ENCODE measurements at regions not wholly inside any gene's neighbourhood (a gene's known extent, or its start where the extent isn't known, plus 50 kb on each side); places are given as distances from the start of the nearest gene placed in this dataset.

DNA sequence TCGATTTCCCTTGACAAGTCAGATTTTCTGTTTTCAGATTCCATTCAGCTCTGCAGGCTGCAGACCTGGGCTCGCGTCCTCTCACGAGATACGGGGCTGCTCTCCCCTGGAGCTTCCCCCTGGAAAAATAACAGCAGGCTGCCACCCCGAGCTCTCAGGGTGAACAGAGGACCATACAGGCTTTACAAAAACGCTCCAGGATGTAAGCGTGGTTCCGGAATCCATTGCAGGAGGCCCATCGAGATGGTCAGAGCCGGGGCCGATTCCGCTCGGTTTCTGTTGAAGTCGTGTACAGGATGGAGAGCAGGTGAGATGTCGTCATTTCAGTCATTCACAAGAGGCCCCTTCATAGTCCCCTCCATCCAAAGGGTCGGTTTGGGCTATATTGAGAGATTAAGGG, 297.7 kb upstream of the IRX4 start:
- no peak for DNase-seq

DNA sequence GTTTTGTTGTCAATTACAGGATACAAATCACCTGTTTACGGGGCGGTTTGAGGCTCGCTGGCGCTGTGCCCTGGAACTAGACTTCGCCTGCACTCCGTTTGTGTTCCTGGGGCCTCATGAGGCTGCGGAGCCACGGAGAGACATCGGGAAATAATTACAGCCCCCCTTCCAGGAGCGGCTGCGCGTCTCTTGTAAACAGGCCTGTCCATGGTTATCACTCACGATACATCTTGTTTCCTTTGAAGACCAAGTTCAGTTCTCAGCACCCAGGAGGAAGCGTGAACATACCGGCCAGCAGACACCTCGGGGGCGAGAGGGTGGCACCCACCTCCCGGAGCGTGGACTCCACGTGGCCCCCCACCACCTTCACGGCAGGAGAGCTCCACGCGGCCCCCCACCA, 297.1 kb upstream of the IRX4 start:
- DNase-seq: no peak

DNA sequence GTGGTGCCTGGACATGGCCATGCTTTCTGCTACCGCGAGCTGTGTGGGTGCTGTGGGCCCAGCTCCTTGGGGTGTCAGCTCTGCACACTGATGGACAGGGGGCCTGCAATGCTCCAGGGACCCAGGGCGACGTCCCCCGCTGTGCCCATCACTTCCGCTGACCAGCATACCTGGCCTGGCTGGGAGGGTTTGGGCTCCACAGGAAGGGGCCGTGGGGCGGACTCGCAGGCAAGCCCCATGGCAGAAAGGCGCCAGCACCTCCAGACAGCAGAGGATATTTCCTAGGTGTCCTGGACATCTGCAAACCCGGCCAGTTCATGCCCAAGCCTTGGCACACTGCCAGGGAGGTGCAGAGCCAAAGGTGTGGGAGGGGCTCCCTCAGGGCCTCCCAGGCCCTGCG, 295.8 kb upstream of the IRX4 start:
- DNase-seq: no peak

DNA sequence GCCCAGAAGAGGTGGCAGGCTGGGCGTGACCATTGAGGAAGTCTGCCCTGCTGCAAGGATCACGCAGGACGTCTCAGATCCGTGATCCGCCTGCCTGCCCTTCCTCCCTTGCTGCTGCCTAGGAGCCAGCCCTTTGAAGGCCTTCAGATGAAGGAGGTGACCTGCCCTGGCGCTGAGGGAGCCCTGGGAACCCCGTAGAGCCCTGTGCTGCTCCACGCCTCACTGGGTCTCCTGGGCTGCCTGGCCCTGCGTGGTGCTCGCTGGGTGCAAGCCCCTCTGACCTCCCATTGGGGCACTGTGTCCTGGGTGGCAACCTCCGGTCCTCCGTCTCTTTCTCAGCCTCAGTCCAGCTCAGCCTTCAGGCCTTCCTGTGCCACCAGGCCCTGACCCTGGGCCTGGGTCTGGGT, 295.3 kb upstream of the IRX4 start:
- DNase-seq: no peak

DNA sequence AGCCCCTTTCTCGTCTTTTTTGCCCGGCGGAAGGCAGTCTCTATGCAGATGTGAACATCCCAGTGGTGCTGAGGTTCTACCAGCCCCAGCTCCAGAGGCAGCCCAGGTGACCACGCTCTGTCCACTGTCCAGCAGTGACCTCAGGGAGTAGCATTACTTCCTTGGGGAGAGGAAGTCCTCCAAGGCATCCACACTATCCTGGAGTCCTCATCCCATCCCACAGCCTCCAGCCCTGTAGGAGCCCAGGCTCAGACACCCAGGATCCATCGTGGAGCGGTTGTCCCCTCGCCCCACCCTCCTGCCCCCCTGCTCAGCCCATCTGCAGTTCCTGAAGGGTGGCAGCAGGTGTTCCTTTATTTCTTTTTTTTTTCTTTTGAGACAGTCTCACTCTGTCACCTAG, 294.5 kb upstream of the IRX4 start:
- DNase-seq: no peak

DNA sequence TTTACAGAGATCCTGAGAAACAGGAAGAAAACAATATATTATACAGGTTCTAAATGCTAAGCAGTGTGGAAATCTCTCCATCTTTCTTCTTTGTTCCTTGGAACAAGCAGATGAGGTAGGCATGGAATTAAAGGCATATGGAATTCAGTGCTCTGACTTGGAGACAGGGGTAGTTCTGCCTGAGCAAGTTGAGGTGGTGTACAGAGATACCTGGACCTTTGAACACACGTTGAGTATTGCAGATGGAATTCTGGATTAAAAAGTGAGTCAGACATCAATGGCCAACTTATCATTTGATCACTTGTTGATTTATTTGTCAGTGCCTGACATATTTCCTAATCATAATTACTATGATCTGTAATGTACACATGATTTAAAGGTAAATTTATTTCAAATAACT, 293.9 kb upstream of the IRX4 start:
- no peak for DNase-seq

DNA sequence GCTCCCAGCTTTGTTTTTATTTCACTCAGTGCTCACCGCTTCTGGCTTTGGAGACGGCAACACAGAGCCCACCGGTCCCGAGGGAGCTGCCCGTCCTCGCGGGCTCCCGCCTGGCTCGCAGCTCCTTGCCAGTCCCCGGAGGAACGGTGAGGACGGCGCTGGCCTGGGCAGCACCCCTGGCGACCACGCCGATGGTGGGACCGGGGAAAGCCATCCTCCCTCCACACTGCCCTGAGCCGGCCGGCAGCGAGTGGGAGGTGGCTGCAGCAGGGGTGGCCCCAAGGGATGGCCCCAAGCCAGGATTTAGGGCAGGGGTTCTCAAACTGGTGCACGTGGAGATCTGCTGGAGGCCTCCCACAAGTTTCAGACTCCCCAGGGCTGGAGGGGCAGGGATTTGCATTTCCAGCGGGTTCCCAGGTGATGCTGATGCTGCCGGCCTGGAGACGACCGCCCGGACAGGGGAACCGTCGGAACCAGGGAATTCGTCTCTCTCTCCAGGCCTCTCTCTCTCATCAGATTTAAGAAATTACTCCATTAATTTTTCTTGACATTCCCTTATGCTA, 293.2 kb upstream of the IRX4 start:
- no peak for DNase-seq

DNA sequence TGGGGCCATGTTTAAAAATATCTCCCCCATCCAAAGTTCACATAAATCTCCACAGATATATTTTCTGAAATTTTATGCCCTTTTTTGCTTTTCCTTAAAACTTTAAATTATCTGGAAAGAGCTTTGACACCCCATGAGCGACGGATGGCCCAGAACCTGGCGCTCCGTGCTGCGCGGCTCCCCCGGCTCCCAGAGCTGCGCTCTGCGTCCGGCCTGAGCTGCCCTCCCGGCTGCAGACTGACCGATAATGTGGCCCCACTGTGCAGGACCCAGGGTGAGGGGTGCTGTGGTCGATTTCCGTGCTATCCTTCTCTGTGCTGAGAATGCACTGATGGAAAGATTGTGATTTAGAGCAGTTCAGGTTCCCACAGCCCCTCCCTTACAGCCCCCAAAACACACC, 292.3 kb upstream of the IRX4 start:
- DNase-seq: no peak

DNA sequence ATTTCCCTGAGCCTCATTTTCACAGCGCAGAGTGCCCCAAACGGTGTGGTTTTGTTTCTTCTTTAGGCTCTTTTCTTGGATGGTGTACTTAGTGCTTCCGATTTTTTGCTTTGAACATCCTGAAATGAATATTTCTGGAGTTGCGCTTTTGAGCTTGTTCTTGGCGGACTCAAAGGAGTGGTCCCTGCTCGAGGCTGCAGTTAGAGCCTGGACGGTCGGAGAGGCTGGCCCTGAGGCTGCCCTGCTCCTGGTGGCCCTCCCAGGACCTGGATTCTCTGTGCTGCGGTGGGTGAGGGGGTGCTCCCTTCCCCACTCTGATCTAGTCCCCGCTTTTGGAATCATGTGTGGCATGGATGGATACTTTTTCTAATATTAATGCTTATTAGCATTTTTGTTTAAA, 291.8 kb upstream of the IRX4 start:
- no peak for DNase-seq

DNA sequence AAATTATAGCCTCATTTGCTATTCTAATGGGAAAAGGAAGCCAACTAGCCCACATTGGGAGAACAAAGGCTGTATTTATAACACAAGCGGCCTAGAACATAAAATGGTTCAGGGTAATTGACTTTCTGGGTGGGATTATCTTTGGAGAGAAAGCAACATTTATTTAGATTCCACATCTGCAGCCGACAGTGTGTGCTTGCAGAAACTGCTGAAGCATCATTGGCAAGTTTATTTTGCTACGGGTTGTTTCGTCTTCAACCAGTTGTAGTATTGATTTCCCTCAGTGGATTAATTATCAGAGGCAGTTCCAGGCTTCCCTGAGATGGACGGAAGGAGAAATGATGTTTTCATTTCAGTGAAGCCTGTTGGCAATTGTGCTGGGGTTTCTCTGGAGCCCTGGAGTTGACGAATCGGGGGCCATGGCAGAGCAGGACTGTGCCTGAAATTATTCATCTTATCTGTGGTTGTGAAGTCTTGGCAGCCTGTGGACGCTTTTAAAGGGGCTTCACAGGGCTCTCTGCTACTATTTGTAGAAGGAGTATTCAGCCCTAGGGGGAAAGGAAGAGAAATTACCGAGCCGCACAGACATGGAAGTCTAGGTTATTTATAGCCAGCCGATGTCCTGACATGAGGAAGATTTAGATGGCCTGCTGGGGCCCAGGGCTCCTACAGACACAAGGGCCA, 290.6 kb upstream of the IRX4 start:
- DNase-seq: no peak

DNA sequence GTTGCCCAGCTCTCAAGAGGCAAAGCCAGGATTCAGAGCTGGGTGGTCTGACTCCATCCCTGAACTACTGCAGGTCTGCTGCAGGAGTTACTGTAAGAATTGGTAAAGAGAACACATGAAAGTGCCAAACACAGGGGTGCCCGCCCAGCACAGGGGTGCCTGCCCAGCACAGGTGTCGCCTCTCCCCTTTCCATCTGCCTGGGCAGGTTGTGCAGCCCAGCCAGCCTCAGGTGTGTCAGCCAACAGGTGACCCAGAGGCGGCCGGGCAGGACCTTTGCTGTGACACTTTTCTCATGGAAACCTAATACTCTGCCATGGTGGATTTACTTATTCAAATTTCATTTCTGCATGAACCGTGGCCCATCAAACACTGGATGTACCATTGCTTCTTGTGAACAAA, 289.7 kb upstream of the IRX4 start:
- DNase-seq: no peak

DNA sequence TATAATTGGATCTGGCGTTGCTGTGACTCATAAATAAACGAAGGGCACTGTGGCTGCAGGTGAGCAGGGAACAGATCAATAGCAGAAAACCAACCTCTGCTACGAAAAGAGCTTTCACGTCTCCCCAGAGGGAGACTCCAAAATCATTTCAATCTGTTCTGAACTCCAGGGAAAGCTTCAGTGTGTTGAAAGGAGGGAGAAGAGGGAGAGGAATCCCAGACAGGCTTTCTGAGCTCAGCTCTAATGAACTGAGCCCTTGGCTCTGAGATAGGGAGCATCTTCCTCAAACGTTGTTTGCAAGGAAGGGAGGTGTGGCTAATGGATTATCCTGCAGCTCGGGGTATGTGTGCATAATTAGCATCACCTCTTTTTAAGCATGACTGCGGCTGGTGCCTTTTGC, 288.0 kb upstream of the IRX4 start:
- DNase-seq: no peak

DNA sequence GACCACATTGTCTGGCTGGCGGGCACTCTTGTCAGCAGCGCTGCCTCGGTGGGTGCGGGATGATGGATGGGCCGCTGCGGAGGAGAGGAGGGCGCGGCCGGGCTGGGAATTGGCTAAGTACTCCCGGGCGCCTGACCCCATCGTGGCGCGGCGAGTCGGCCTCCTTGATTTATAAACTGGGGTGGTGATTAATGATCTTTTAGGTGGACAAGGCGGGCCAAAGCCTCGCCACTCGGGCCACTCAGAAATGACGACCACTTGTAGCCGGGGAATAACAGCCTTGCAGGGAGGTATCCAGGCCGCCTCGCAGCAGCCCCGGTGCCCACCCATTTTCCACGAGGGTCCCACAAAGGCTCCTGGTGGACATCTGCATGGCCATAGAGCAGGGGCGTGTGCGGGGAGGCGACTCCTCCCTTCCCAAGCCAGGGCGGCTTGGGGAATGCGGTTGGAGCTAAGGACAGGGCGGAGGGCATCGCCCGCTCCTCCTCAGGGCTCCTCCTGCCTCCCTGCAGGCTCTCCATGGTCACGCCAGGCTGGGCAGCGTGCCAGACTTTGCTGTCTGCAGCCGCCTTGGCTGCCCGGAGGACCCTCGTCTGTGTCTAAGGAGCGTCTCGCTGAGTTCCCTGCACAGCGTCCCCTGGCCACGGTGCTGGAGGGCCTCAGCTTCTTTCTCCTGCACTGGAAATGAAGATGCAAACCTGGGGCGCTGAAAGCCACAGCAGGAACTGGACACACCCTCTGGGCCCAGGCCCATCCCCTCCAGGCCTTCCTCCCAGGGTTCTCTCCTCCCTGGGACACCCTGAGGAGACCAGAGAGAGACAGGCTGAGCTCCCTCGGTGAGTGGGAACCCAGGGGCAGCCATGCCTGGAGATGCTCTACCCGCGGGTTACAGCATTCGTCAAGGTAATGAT, 287.4 kb upstream of the IRX4 start:
- DNase-seq: no peak

DNA sequence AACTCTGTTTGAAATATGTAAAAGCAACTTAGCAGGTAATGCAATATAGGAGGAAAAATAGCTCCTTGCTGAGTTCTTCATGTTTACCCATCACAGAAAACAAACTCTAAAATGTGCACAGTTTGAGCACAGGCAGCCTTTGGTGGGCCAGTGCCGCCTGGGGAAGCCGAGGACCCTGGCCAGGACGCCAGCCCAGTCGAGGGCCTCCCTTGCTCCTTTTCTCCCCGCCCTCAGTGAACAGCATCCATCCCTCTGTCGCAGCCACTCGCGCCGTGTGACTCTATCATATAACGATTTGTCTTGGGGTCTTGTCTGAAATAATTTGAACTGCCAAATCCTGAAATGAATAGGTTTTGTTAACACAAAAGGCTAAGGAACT, 286.7 kb upstream of the IRX4 start:
- DNase-seq: no peak

DNA sequence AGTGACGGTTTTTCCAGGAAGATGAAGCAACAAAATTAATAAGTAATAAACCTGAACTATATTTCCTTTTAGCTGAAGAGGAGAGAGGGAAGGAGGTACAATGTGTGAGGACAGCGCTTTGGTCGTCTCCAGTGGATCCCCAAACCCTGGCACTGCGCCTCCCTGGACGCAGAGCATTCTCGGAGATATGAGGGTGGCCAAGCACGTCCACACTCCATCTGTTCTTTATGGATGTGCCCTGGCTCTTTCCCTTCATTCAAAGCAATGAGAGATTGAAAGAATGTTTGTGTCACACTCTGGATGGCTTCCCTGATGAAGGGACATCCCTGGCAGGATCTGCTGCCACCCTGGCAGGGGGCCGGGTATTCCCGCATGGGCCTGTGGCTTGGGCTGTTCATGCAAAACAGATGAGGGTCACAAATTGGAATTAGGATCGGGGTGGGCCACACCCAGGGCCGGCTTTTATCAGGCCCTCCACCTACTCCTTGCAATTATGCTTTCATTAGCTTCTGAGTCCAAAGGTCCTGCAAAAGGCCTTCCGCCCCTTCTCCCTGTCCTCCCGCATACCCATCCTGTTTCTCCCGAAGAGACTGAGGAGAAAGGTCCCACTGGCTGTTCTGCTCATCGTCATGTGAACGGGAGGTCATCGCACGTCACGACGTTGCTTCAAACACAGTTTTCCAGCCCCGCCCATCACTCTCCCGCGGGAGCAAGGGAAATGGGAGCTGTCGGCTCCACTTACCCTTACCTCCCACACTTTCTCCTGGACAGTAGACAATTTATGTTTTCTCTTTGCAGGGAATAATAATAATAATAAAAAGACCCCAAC, 286.1 kb upstream of the IRX4 start:
- no peak for DNase-seq

DNA sequence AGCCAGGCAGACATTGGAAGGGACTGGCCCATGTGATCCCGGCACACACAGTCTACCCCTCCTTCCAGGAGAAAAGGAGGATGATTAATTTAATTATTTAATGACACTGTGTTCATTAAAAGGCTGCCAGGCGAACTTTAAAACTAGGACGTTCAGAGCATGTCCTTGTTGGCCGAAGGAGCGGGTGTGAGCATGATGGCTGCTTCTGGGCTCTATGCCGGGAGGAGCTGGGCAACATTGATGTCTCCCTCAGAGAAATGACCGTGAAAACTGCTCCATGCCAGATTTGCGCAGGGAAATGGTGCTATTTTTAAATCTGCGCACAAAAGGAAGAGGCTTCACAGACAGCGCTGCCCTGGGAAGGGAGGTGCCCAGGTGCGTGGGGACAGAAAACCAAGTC, 284.9 kb upstream of the IRX4 start:
- no peak for DNase-seq

DNA sequence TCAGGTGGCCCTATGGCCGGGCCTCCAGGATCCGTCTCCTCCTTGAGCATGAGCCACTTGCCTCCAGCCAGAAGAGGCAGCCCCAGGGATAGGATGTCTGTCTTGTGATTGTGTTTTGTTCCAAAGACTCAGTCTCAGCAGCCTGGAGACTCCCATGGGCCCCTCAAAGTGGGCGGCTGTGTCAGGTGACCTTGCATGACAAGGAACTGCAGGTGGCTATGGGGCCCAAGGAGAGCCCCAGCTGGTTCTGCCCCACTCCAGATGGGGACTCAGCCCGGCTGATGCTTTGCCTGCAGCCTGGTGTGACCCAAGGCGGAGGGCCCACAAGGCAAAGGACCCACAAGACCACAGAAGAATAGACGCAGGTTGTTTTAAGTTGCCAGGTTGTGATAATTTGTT, 284.3 kb upstream of the IRX4 start:
- no peak for DNase-seq

DNA sequence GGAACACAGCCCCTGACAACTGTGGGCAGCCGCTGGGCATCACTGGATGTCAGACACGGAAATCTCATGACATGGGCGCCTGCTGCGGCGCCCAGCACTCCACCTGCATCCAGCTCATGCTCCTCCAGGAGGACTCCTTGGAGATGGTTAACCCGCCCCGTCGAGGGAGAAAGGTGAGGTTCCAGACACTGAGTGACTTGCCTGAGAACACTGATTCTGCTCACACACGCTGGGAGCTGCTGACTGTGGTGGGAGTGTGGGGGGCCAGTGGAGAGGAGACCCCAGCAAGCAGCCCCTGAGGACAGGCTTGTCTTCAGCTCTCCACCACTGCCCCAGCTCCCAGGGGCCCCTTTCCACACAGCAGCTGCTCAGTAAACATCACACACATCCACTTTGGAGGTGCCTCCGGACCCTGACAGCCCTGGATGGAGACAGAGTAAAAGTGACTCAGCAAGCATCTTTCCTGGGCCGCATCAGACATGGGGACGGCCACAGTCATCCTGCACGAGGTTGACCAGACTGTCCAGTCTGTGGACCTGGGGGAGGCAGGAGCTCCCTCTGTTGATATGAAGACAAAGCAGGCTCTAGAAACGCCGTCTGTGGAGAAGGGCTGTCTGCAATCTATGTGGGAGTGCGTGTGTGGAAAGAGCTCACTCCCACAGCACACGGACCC, 283.7 kb upstream of the IRX4 start:
- no peak for DNase-seq

DNA sequence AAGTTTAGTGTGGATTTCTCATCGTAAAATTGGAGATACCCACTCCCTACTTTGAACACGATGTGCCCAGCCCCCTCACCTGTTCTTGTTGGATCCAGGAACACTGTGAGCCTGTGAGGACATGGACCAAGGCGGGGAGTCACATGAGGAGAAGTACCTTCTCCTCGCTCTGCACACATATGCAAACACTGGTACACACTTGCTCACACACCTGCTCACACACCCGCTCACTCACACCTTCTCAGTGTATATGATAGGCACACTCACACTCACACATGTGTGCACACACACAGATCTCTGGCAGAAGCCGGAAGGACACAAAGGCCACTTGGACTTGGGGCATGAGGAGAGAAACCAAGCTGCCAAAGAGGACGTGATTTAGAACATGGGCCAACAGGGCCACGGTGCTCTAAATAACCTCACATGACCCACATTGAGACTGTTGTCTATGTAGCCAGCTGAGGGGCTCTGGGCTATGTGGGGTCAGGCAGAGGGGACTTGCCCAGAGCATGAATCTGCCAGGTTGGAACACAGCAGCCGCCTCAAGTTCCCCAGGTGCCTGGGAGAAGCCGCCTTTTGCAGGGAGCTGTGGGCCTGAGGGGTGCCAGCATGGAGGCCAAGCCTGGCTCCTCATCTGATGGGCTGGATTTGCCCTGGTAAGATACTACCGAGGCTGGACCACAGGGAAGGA, 283.0 kb upstream of the IRX4 start:
- DNase-seq: no peak

DNA sequence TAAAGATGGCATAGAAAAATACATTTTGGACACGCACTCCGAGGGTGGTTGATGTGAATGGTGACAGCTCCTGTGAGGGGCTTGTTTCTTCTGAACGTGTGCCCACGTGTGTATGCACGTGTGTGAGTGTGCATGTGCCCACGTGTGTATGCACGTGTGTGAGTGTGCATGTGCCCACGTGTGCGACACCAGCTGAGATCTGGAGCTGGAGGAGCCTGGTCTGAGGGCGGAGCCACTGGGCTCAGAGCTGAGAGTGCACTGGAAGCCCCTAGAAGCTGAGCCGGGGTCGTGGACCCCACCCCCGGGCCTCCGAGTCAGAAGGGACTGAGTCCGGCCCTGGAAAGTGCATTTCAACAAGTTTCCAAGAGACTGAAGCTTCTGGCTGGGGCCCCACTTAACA, 282.5 kb upstream of the IRX4 start:
- DNase-seq: no peak

DNA sequence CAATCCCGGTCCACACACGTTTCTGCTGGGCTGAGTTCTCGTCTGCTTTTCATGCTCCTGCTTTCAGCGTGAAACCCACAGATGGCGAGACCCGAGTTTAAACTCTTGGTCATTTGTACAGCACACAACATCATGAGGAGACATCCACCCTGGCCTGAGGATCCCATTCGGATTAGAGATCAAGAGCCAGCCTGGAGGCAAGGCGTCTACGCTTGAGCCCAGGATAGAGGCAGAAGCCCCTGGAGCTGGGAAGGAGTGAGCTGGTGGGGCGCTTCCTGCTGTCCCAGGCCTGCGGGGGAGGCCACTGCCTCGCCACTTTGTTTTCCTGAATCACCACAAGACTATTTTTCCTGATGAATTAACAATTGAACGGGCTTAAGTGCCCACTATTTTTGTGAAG, 281.9 kb upstream of the IRX4 start:
- DNase-seq: no peak

DNA sequence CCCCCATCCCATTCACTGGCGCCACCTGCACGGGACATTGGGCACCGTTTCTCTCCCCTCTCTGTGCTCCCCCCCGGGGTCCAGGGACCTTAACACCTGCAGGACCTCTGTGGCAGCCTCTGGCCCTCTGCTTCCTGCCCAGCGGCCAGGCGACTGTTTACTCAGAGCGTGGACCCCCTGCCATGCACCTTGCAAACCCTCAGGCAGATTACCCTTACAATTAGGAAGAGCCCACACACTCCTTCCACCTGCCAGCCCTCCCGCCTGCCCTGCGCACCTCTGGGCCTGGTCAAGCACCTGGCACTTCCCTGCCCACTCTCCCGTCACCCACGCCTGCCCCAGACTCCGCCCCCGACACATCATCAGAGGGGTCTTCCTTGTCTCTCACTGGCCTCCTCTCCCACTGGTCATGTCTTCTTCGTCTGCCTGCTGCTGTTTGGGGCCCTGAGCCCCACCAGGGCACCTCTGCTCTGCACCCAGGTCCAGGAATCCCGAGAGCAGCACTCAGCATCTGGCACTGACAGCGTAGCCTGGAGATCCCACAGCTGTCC, 281.3 kb upstream of the IRX4 start:
- no peak for DNase-seq

All from T-helper 2 cell (primary cell).